ENCODE measurements at regions not wholly inside any gene's neighbourhood (a gene's known extent, or its start where the extent isn't known, plus 50 kb on each side); places are given as distances from the start of the nearest gene placed in this dataset.

DNA sequence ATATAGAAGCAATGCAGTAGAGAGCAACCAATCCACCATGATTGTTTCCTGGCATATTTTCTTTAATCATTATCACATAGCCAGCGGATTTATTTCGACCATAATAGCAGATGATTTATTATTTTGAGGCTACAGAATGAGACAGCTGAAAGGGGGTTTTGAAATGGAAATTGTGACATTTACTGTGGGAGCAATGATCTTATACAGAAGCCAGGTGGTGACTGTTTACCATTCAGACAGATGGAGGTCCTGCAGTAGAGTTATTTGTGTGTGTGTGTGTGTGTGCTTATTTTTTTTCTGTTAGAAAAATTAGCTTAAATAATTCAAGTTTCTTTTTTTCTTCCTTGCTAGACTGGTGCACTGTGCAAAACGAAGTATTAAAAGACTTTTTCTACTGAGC, 1784.5 kb downstream of the MRPL39 start (continued):
- TF ChIP-seq, protein P1, sequence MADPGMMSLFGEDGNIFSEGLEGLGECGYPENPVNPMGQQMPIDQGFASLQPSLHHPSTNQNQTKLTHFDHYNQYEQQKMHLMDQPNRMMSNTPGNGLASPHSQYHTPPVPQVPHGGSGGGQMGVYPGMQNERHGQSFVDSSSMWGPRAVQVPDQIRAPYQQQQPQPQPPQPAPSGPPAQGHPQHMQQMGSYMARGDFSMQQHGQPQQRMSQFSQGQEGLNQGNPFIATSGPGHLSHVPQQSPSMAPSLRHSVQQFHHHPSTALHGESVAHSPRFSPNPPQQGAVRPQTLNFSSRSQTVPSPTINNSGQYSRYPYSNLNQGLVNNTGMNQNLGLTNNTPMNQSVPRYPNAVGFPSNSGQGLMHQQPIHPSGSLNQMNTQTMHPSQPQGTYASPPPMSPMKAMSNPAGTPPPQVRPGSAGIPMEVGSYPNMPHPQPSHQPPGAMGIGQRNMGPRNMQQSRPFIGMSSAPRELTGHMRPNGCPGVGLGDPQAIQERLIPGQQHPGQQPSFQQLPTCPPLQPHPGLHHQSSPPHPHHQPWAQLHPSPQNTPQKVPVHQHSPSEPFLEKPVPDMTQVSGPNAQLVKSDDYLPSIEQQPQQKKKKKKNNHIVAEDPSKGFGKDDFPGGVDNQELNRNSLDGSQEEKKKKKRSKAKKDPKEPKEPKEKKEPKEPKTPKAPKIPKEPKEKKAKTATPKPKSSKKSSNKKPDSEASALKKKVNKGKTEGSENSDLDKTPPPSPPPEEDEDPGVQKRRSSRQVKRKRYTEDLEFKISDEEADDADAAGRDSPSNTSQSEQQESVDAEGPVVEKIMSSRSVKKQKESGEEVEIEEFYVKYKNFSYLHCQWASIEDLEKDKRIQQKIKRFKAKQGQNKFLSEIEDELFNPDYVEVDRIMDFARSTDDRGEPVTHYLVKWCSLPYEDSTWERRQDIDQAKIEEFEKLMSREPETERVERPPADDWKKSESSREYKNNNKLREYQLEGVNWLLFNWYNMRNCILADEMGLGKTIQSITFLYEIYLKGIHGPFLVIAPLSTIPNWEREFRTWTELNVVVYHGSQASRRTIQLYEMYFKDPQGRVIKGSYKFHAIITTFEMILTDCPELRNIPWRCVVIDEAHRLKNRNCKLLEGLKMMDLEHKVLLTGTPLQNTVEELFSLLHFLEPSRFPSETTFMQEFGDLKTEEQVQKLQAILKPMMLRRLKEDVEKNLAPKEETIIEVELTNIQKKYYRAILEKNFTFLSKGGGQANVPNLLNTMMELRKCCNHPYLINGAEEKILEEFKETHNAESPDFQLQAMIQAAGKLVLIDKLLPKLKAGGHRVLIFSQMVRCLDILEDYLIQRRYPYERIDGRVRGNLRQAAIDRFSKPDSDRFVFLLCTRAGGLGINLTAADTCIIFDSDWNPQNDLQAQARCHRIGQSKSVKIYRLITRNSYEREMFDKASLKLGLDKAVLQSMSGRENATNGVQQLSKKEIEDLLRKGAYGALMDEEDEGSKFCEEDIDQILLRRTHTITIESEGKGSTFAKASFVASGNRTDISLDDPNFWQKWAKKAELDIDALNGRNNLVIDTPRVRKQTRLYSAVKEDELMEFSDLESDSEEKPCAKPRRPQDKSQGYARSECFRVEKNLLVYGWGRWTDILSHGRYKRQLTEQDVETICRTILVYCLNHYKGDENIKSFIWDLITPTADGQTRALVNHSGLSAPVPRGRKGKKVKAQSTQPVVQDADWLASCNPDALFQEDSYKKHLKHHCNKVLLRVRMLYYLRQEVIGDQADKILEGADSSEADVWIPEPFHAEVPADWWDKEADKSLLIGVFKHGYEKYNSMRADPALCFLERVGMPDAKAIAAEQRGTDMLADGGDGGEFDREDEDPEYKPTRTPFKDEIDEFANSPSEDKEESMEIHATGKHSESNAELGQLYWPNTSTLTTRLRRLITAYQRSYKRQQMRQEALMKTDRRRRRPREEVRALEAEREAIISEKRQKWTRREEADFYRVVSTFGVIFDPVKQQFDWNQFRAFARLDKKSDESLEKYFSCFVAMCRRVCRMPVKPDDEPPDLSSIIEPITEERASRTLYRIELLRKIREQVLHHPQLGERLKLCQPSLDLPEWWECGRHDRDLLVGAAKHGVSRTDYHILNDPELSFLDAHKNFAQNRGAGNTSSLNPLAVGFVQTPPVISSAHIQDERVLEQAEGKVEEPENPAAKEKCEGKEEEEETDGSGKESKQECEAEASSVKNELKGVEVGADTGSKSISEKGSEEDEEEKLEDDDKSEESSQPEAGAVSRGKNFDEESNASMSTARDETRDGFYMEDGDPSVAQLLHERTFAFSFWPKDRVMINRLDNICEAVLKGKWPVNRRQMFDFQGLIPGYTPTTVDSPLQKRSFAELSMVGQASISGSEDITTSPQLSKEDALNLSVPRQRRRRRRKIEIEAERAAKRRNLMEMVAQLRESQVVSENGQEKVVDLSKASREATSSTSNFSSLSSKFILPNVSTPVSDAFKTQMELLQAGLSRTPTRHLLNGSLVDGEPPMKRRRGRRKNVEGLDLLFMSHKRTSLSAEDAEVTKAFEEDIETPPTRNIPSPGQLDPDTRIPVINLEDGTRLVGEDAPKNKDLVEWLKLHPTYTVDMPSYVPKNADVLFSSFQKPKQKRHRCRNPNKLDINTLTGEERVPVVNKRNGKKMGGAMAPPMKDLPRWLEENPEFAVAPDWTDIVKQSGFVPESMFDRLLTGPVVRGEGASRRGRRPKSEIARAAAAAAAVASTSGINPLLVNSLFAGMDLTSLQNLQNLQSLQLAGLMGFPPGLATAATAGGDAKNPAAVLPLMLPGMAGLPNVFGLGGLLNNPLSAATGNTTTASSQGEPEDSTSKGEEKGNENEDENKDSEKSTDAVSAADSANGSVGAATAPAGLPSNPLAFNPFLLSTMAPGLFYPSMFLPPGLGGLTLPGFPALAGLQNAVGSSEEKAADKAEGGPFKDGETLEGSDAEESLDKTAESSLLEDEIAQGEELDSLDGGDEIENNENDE (IDR thresholded peaks at IDR 0.05; ENCODE audit: insufficient replicate concordance, low read length), result no peak
- TF ChIP-seq GTF2F1 (IDR thresholded peaks at IDR 0.05; ENCODE audit: borderline replicate concordance, low read depth, low read length) (no peak), PHF8 (conservative IDR thresholded peaks at IDR 0.05; ENCODE audit: low read depth, low read length) (no peak), POU5F1 (IDR thresholded peaks at IDR 0.05; ENCODE audit: low read depth, low read length) (no peak), CHD2 (IDR thresholded peaks at IDR 0.05; ENCODE audit: low read length) (no peak), BCL11A (IDR thresholded peaks at IDR 0.05; ENCODE audit: low read depth in 2 of 2, low read length in 2 of 2) (no peak)
- TF ChIP-seq, protein P2, sequence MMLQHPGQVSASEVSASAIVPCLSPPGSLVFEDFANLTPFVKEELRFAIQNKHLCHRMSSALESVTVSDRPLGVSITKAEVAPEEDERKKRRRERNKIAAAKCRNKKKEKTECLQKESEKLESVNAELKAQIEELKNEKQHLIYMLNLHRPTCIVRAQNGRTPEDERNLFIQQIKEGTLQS (IDR thresholded peaks at IDR 0.05; ENCODE audit: insufficient read depth, low read depth, low read length), result no peak
- TF ChIP-seq, protein P3, sequence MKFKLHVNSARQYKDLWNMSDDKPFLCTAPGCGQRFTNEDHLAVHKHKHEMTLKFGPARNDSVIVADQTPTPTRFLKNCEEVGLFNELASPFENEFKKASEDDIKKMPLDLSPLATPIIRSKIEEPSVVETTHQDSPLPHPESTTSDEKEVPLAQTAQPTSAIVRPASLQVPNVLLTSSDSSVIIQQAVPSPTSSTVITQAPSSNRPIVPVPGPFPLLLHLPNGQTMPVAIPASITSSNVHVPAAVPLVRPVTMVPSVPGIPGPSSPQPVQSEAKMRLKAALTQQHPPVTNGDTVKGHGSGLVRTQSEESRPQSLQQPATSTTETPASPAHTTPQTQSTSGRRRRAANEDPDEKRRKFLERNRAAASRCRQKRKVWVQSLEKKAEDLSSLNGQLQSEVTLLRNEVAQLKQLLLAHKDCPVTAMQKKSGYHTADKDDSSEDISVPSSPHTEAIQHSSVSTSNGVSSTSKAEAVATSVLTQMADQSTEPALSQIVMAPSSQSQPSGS (IDR thresholded peaks at IDR 0.05; ENCODE audit: low read length), result no peak
